H9 (cell line): ENCODE measurements at regions not wholly inside any gene's neighbourhood (a gene's known extent, or its start where the extent isn't known, plus 50 kb on each side); places are given as distances from the start of the nearest gene placed in this dataset.

Experiments used
- DNase-seq: peaks from one replicate; pipeline ENCODE4 v3.0.0-alpha.2; 2017
- H2AFZ ChIP-seq: one replicate; pipeline ENCODE4 v1.6.1; 2013; ENCODE audit warnings: mild to moderate bottlenecking, low read length, control low read depth, moderate library complexity
- H2AK5ac ChIP-seq: 2 replicates; pipeline ENCODE4 v1.6.1; 2013; ENCODE audit warnings: low read length, control low read depth, mixed read lengths; ENCODE audit not compliant: insufficient read length
- H2BK120ac ChIP-seq: one replicate; pipeline ENCODE4 v1.6.1; 2013; ENCODE audit warnings: low read depth, mild to moderate bottlenecking, low read length, control low read depth, inconsistent platforms; ENCODE audit not compliant: poor library complexity, severe bottlenecking
- H2BK12ac ChIP-seq: 2 replicates; pipeline ENCODE4 v1.6.1; 2013; ENCODE audit warnings: low read length, control low read depth, mixed read lengths, low read depth; ENCODE audit not compliant: insufficient read length
- H2BK15ac ChIP-seq: 2 replicates; pipeline ENCODE4 v1.6.1; 2013; ENCODE audit warnings: low read depth, low read length, control low read depth
- H2BK20ac ChIP-seq: one replicate; pipeline ENCODE4 v1.6.1; 2013; ENCODE audit warnings: low read depth, mild to moderate bottlenecking, low read length, control low read depth, inconsistent platforms; ENCODE audit not compliant: poor library complexity, severe bottlenecking
- H2BK5ac ChIP-seq: 2 replicates; pipeline ENCODE4 v1.6.1; 2013; ENCODE audit warnings: low read length, control low read depth, mixed read lengths; ENCODE audit not compliant: insufficient read length
- H3K14ac ChIP-seq: 2 replicates; pipeline ENCODE4 v1.6.1; 2013; ENCODE audit warnings: low read length, control low read depth; ENCODE audit not compliant: insufficient read depth
- H3K18ac ChIP-seq: 2 replicates; pipeline ENCODE4 v1.6.1; 2013; ENCODE audit warnings: low read depth, mild to moderate bottlenecking, mixed read lengths, low read length, control low read depth; ENCODE audit not compliant: insufficient read length
- H3K23ac ChIP-seq: 2 replicates; pipeline ENCODE4 v1.6.1; 2013; ENCODE audit warnings: low read length, control low read depth, mixed read lengths, low read depth; ENCODE audit not compliant: insufficient read length
- H3K23me2 ChIP-seq: 2 replicates; pipeline ENCODE4 v1.6.1; 2013; ENCODE audit warnings: low read depth, mild to moderate bottlenecking, mixed read lengths, low read length, control low read depth; ENCODE audit not compliant: insufficient read length, poor library complexity, severe bottlenecking
- H3K27ac ChIP-seq: 2 replicates; pipeline ENCODE4 v1.5.1; 2013; ENCODE audit warnings: low read length, control low read depth, mixed read lengths, low read depth; ENCODE audit not compliant: insufficient read length
- H3K27me3 ChIP-seq: 2 replicates; pipeline ENCODE4 v1.6.1; 2013; ENCODE audit warnings: low read length, control low read depth, inconsistent platforms; ENCODE audit not compliant: insufficient read depth
- H3K4ac ChIP-seq: 2 replicates; pipeline ENCODE4 v1.6.1; 2013; ENCODE audit warnings: low read depth, mild to moderate bottlenecking, control low read depth, inconsistent platforms, low read length, moderate library complexity
- H3K4me1 ChIP-seq: 2 replicates; pipeline ENCODE4 v1.6.1; 2013; ENCODE audit warnings: low read length, control low read depth, inconsistent platforms; ENCODE audit not compliant: insufficient read depth
- H3K4me2 ChIP-seq: 2 replicates; pipeline ENCODE4 v1.6.1; 2013; ENCODE audit warnings: low read length, control low read depth, mixed read lengths; ENCODE audit not compliant: insufficient read length, insufficient read depth
- H3K56ac ChIP-seq: 2 replicates; pipeline ENCODE4 v1.6.1; 2013; ENCODE audit warnings: low read depth, mild to moderate bottlenecking, mixed read lengths, low read length, control low read depth; ENCODE audit not compliant: insufficient read length
- H3K79me1 ChIP-seq: 2 replicates; pipeline ENCODE4 v1.6.1; 2013; ENCODE audit warnings: low read depth, mild to moderate bottlenecking, moderate library complexity, low read length, control low read depth, inconsistent platforms; ENCODE audit not compliant: insufficient read depth, poor library complexity, severe bottlenecking
- H3K79me2 ChIP-seq: 2 replicates; pipeline ENCODE4 v1.6.1; 2013; ENCODE audit warnings: low read length, control low read depth, inconsistent platforms; ENCODE audit not compliant: insufficient read depth
- H3K9ac ChIP-seq: 2 replicates; pipeline ENCODE4 v1.6.1; 2013; ENCODE audit warnings: low read length, control low read depth, mixed read lengths; ENCODE audit not compliant: insufficient read length; ENCODE audit errors: extremely low read depth
- H3K9me3 ChIP-seq: one replicate; pipeline ENCODE4 v1.6.1; 2013; ENCODE audit warnings: low read depth, low read length, inconsistent platforms; ENCODE audit not compliant: control insufficient read depth
- H3T11ph ChIP-seq: one replicate; pipeline ENCODE4 v1.6.1; 2013; ENCODE audit warnings: mild to moderate bottlenecking, low read length, control low read depth, inconsistent platforms
- H4K20me1 ChIP-seq: one replicate; pipeline ENCODE4 v1.6.1; 2013; ENCODE audit not compliant: control insufficient read depth, insufficient read length, insufficient read depth
- H4K5ac ChIP-seq: 2 replicates; pipeline ENCODE4 v1.6.1; 2013; ENCODE audit warnings: low read depth, mild to moderate bottlenecking, mixed read lengths, low read length, control low read depth; ENCODE audit not compliant: insufficient read length
- H4K8ac ChIP-seq: replicated peaks from 2 replicates; pipeline ENCODE4 v1.6.1; 2013; ENCODE audit warnings: low read length, control low read depth, mixed read lengths, low read depth; ENCODE audit not compliant: insufficient read length
- H4K91ac ChIP-seq: 2 replicates; pipeline ENCODE4 v1.6.1; 2013; ENCODE audit warnings: low read depth, mild to moderate bottlenecking, moderate library complexity, mixed read lengths, low read length, control low read depth; ENCODE audit not compliant: insufficient read length
- H3K27ac Mint-ChIP-seq, 3 experiments: 2 replicates in 2 of 3; 3 replicates in 1 of 3; pipeline ENCODE4 v1.8.0; 2020 to 2021; ENCODE audit warnings: mixed read lengths in 3 of 3, mild to moderate bottlenecking in 1 of 3, moderate library complexity in 1 of 3
- H3K27me3 Mint-ChIP-seq: 2 replicates; pipeline ENCODE4 v1.8.0; 2021; ENCODE audit warnings: low read depth, mild to moderate bottlenecking, moderate library complexity, mixed read lengths
- H3K36me3 Mint-ChIP-seq, 3 experiments: 2 replicates in 2 of 3; 3 replicates in 1 of 3; pipeline ENCODE4 v1.8.0; 2020 to 2021; ENCODE audit warnings: low read depth in 3 of 3, mixed read lengths in 3 of 3; ENCODE audit not compliant: insufficient read depth in 1 of 3
- H3K4me1 Mint-ChIP-seq, 2 experiments: 2 replicates each; pipeline ENCODE4 v1.8.0; 2020; ENCODE audit warnings: mixed read lengths in 2 of 2
- H3K4me3 Mint-ChIP-seq, 2 experiments: 2 replicates in 1 of 2; 3 replicates in 1 of 2; pipeline ENCODE4 v1.8.0; 2020 to 2021; ENCODE audit warnings: mild to moderate bottlenecking in 2 of 2, mixed read lengths in 2 of 2, moderate library complexity in 1 of 2
- H3K9me3 Mint-ChIP-seq, 2 experiments: 2 replicates in 1 of 2; 3 replicates in 1 of 2; pipeline ENCODE4 v1.8.0; 2020; ENCODE audit warnings: mild to moderate bottlenecking in 2 of 2, mixed read lengths in 2 of 2, moderate library complexity in 1 of 2
- WGBS: extraction: QIAGEN DNeasy Blood & Tissue Kit; methylation state at CpG from one replicate; pipeline ENCODE4 v1.1.7; 2013; ENCODE audit warnings: missing lambda C conversion rate, low lambda C conversion rate, mixed read lengths; ENCODE audit not compliant: insufficient read length; ENCODE audit errors: extremely low coverage; 5-methylcytosine and 5-hydroxymethylcytosine counted together
- TF ChIP-seq, protein P1 (sequence below): fragments of 200-600 bp; sonication (generic); conservative IDR thresholded peaks from 3 replicates; pipeline ENCODE4 v1.8.0; 2021; ENCODE audit warnings: antibody characterized with exemption, mild to moderate bottlenecking

GRCh38 chr2:121078899-121079298 is 206.1 kb downstream of the TFCP2L1 start:
- no CpG with 5 or more reads among the region's 7 CpGs for WGBS
- Histone ChIP-seq H3K23ac (no peak overlapping the region), H3K9me3 (no peaks in the 10 kb centered on the region), H2BK5ac (no peak overlapping the region), H4K20me1 (no peaks in the 10 kb centered on the region), H3K23me2 (peaks cover 14% of the 10 kb centered on the region), H3K27ac (no peak overlapping the region), H3K14ac (no peak overlapping the region), H2BK20ac (no peak overlapping the region), H2BK12ac (no peak overlapping the region), H3K79me2 (no peaks in the 10 kb centered on the region), H3K4me2 (no peak overlapping the region), H4K8ac (no peak overlapping the region), H2BK120ac (no peak overlapping the region), H3K9ac (no peak overlapping the region), H3K4me1 (no peaks in the 10 kb centered on the region; the same call in 1 of the 2 replicates), H3K18ac (no peak overlapping the region), H3K4ac (no peak overlapping the region), H3K56ac (no peak overlapping the region), H3T11ph (no peak overlapping the region), H3K79me1 (no peaks in the 10 kb centered on the region), H2AFZ (no peak overlapping the region), H4K5ac (no peak overlapping the region), H2AK5ac (no peak overlapping the region), H2BK15ac (no peak overlapping the region), H3K27me3 (peaks cover 4% of the 10 kb centered on the region; the same call in 1 of the 2 replicates), H4K91ac (no peak overlapping the region)
- H3K9me3 Mint-ChIP-seq, result no peaks in the 10 kb centered on the region
- DNase-seq, result no peak
- H3K4me3 Mint-ChIP-seq, result no peak overlapping the region
- TF ChIP-seq, protein P1, sequence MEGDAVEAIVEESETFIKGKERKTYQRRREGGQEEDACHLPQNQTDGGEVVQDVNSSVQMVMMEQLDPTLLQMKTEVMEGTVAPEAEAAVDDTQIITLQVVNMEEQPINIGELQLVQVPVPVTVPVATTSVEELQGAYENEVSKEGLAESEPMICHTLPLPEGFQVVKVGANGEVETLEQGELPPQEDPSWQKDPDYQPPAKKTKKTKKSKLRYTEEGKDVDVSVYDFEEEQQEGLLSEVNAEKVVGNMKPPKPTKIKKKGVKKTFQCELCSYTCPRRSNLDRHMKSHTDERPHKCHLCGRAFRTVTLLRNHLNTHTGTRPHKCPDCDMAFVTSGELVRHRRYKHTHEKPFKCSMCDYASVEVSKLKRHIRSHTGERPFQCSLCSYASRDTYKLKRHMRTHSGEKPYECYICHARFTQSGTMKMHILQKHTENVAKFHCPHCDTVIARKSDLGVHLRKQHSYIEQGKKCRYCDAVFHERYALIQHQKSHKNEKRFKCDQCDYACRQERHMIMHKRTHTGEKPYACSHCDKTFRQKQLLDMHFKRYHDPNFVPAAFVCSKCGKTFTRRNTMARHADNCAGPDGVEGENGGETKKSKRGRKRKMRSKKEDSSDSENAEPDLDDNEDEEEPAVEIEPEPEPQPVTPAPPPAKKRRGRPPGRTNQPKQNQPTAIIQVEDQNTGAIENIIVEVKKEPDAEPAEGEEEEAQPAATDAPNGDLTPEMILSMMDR, result no peak
- peaks cover 62% of the 10 kb centered on the region for H3K27me3 Mint-ChIP-seq
- H3K4me1 Mint-ChIP-seq, result peaks cover 15 to 19% of the 10 kb centered on the region in 2 experiments
- no peaks in the 10 kb centered on the region for H3K36me3 Mint-ChIP-seq
- no peak overlapping the region for H3K27ac Mint-ChIP-seq
